ENCODE measurements at regions not wholly inside any gene's neighbourhood (a gene's known extent, or its start where the extent isn't known, plus 50 kb on each side); places are given as distances from the start of the nearest gene placed in this dataset.
"Not testable (repeated sequence)": the region's sequence is repeated elsewhere in the genome, so short reads cannot be mapped to it uniquely, and the experiment has no call there.

- DNase-seq (ENCODE audit: low read depth in 2 of 2, low spot score in 1 of 2), result no peak
Observed at GRCh38 chr16:56022818-56023217, 147.6 kb upstream of the CES5A start.

- DNase-seq (ENCODE audit: low read depth in 2 of 2, low spot score in 1 of 2), result no peak
Observed at GRCh38 chr16:56019274-56019673, 144.1 kb upstream of the CES5A start.

- DNase-seq (ENCODE audit: low read depth in 2 of 2, low spot score in 1 of 2), result no peak
Observed at GRCh38 chr16:56013962-56014552, 138.9 kb upstream of the CES5A start.

GRCh38 chr16:56012482-56012811 lies 137.3 kb upstream of the CES5A start:
- no peak for DNase-seq (ENCODE audit: low read depth in 2 of 2, low spot score in 1 of 2)

GRCh38 chr16:56011808-56012481 lies 136.8 kb upstream of the CES5A start:
- no peak for DNase-seq (ENCODE audit: low read depth in 2 of 2, low spot score in 1 of 2)

- no peak for DNase-seq (ENCODE audit: low read depth in 2 of 2, low spot score in 1 of 2)
Observed at GRCh38 chr16:56005958-56006357, 130.8 kb upstream of the CES5A start.

GRCh38 chr16:55999683-56000082 lies 124.5 kb upstream of the CES5A start:
- no peak for DNase-seq (ENCODE audit: low read depth in 2 of 2, low spot score in 1 of 2)

- no peak for DNase-seq (ENCODE audit: low read depth in 2 of 2, low spot score in 1 of 2)
Observed at GRCh38 chr16:55993088-55993487, 117.9 kb upstream of the CES5A start.

- DNase-seq (ENCODE audit: low read depth in 2 of 2, low spot score in 1 of 2), result no peak
Observed at GRCh38 chr16:55992551-55992950, 117.4 kb upstream of the CES5A start.

- no peak for DNase-seq (ENCODE audit: low read depth in 2 of 2, low spot score in 1 of 2)
Observed at GRCh38 chr16:55991843-55992242, 116.7 kb upstream of the CES5A start.

- DNase-seq (ENCODE audit: low read depth in 2 of 2, low spot score in 1 of 2), result no peak
Observed at GRCh38 chr16:55989569-55989907, 114.4 kb upstream of the CES5A start.

GRCh38 chr16:55988850-55989568 lies 113.8 kb upstream of the CES5A start:
- not testable (repeated sequence) for DNase-seq (ENCODE audit: low read depth in 2 of 2, low spot score in 1 of 2)

GRCh38 chr16:55988013-55988412 lies 112.8 kb upstream of the CES5A start:
- no peak for DNase-seq (ENCODE audit: low read depth in 2 of 2, low spot score in 1 of 2)

GRCh38 chr16:55982597-55982996 lies 107.4 kb upstream of the CES5A start:
- DNase-seq (ENCODE audit: low read depth in 2 of 2, low spot score in 1 of 2), result no peak

- DNase-seq (ENCODE audit: low read depth in 2 of 2, low spot score in 1 of 2), result no peak
Observed at GRCh38 chr16:55981557-55981956, 106.4 kb upstream of the CES5A start.

- DNase-seq (ENCODE audit: low read depth in 2 of 2, low spot score in 1 of 2), result no peak
Observed at GRCh38 chr16:55976815-55977214, 101.6 kb upstream of the CES5A start.

- DNase-seq (ENCODE audit: low read depth in 2 of 2, low spot score in 1 of 2), result no peak
Observed at GRCh38 chr16:55971447-55971846, 96.3 kb upstream of the CES5A start.

GRCh38 chr16:55968221-55968620 lies 93.0 kb upstream of the CES5A start:
- no peak for DNase-seq (ENCODE audit: low read depth in 2 of 2, low spot score in 1 of 2)

GRCh38 chr16:55964923-55965475 lies 89.8 kb upstream of the CES5A start:
- DNase-seq (ENCODE audit: low read depth in 2 of 2, low spot score in 1 of 2), result no peak

GRCh38 chr16:55955845-55956244 lies 80.7 kb upstream of the CES5A start:
- DNase-seq (ENCODE audit: low read depth in 2 of 2, low spot score in 1 of 2), result no peak

GRCh38 chr16:55955424-55955823 lies 80.3 kb upstream of the CES5A start:
- no peak for DNase-seq (ENCODE audit: low read depth in 2 of 2, low spot score in 1 of 2)

- no peak for DNase-seq (ENCODE audit: low read depth in 2 of 2, low spot score in 1 of 2)
Observed at GRCh38 chr16:55954906-55955305, 79.7 kb upstream of the CES5A start.
